Keratinocyte (primary cell): ENCODE measurements at regions not wholly inside any gene's neighbourhood (a gene's known extent, or its start where the extent isn't known, plus 50 kb on each side); places are given as distances from the start of the nearest gene placed in this dataset.

Experiments used
- DNase-seq: peaks from one replicate; pipeline ENCODE4 v3.0.0-alpha.2; 2011; ENCODE audit warnings: low read depth, missing footprints, low spot score
- FAIRE-seq: peaks from 2 replicates; lab custom pipeline; 2011; peaks lifted over from hg19 to GRCh38; lab: Jason Lieb, UNC
- H2AFZ ChIP-seq: 2 replicates; pipeline ENCODE4 v1.6.0; 2012; ENCODE audit warnings: low read length, control low read depth, inconsistent platforms; ENCODE audit not compliant: control insufficient read depth
- H3K27ac ChIP-seq: 2 replicates; pipeline ENCODE4 v1.5.1; 2011; ENCODE audit warnings: low read length; ENCODE audit not compliant: control insufficient read depth, insufficient read depth
- H3K27me3 ChIP-seq: 3 replicates; pipeline ENCODE4 v1.6.0; 2011; ENCODE audit warnings: low read length; ENCODE audit not compliant: control insufficient read depth, insufficient read depth; ENCODE audit errors: extremely low read depth
- H3K36me3 ChIP-seq, 2 experiments: 2 replicates in 1 of 2; 3 replicates in 1 of 2; pipeline ENCODE4 v1.5.1; 2011; ENCODE audit warnings: low read length in 2 of 2, mild to moderate bottlenecking in 1 of 2; ENCODE audit not compliant: control insufficient read depth in 2 of 2, insufficient read depth in 2 of 2; ENCODE audit errors: extremely low read depth in 1 of 2
- H3K4me1 ChIP-seq: 3 replicates; pipeline ENCODE4 v1.5.1; 2011; ENCODE audit warnings: low read length; ENCODE audit not compliant: control insufficient read depth, insufficient read depth; ENCODE audit errors: extremely low read depth
- H3K4me2 ChIP-seq: 3 replicates; pipeline ENCODE4 v1.6.0; 2011; ENCODE audit warnings: low read depth, low read length; ENCODE audit not compliant: control insufficient read depth, insufficient read depth; ENCODE audit errors: extremely low read depth
- H3K4me3 ChIP-seq, 3 experiments: fragments of 200-600 bp in 1 of 3; sonication (generic) in 1 of 3; 2 replicates in 2 of 3; 3 replicates in 1 of 3; pipeline ENCODE4 v1.5.1; 2011 to 2016; ENCODE audit warnings: low read length in 3 of 3, mild to moderate bottlenecking in 3 of 3, control low read depth in 2 of 3, inconsistent platforms in 1 of 3, low read depth in 1 of 3, mixed read lengths in 1 of 3, mixed run types in 1 of 3, moderate library complexity in 1 of 3; ENCODE audit not compliant: control insufficient read depth in 2 of 3, insufficient read depth in 2 of 3; ENCODE audit errors: extremely low read depth in 1 of 3
- H3K79me2 ChIP-seq: 2 replicates; pipeline ENCODE4 v1.6.0; 2012; ENCODE audit warnings: low read length; ENCODE audit not compliant: control insufficient read depth, insufficient read depth
- H3K9ac ChIP-seq: 3 replicates; pipeline ENCODE4 v1.6.0; 2011; ENCODE audit warnings: low read length; ENCODE audit not compliant: control insufficient read depth, insufficient read depth; ENCODE audit errors: extremely low read depth
- H3K9me1 ChIP-seq: 3 replicates; pipeline ENCODE4 v1.6.0; 2011; ENCODE audit warnings: low read length; ENCODE audit not compliant: control insufficient read depth, insufficient read depth; ENCODE audit errors: extremely low read depth
- H3K9me3 ChIP-seq: 2 replicates; pipeline ENCODE4 v1.5.1; 2012; ENCODE audit warnings: low read depth, low read length; ENCODE audit not compliant: control insufficient read depth
- H4K20me1 ChIP-seq: 3 replicates; pipeline ENCODE4 v1.6.0; 2011; ENCODE audit warnings: low read length; ENCODE audit not compliant: control insufficient read depth, insufficient read depth; ENCODE audit errors: extremely low read depth
- EZH2 ChIP-seq: IDR thresholded peaks from one replicate; pipeline ENCODE4 v1.6.1; 2012; ENCODE audit warnings: inconsistent platforms, mild to moderate bottlenecking, low read length, moderate library complexity
- dilution Hi-C: fragments of 300-500 bp; cut with MboI; formaldehyde crosslinking; loops from one replicate; pipeline ENCODE4 v1.7.0; 2020; ENCODE audit warnings: low sequenced_read_pairs; ENCODE audit not compliant: extremely low pct_ligation_motif_present
- TF ChIP-seq, protein P1 (sequence below), 3 experiments: IDR thresholded peaks in 1 of 3; conservative IDR thresholded peaks in 1 of 3; optimal IDR thresholded peaks in 1 of 3; 2 replicates in 2 of 3; 3 replicates in 1 of 3; pipeline versions ENCODE3 to v1.5.1; 2011; ENCODE audit warnings: low read length in 3 of 3, mild to moderate bottlenecking in 3 of 3, moderate library complexity in 2 of 3, control low read depth in 1 of 3, inconsistent platforms in 1 of 3; ENCODE audit not compliant: insufficient read depth in 2 of 3; ENCODE audit errors: extremely low read depth in 1 of 3

DNA sequence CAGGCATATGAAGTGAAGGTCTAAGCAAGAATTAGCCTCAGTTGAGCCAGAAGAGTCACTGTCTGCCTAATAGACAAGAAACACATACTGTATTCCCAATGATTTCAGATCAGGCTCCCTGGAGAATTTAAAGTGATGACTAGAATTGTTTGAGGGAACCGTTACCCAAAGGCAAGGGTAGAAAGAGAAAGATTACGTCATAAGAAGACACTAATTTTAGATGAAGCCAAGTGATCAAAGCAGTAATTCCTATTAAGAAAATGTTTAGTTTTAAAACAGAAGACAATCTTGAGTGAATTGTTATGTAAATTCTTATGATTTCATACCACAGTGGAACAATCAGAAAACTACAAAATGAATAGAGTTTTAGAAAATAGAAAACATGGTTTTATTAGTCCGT, 194.5 kb upstream of the ARSJ start:
- H4K20me1 ChIP-seq: no peaks in the 10 kb centered on the region
- H2AFZ ChIP-seq: no peak overlapping the region
- dilution Hi-C loops: no loop called here
- H3K4me1 ChIP-seq: no peaks in the 10 kb centered on the region
- no peaks in the 10 kb centered on the region for H3K36me3 ChIP-seq
- no peak overlapping the region for H3K9ac ChIP-seq
- H3K79me2 ChIP-seq: no peaks in the 10 kb centered on the region
- no peaks in the 10 kb centered on the region for H3K9me3 ChIP-seq
- no peak overlapping the region for H3K27ac ChIP-seq
- no peaks in the 10 kb centered on the region for H3K27me3 ChIP-seq
- FAIRE-seq (no peak), DNase-seq (no peak)
- no peaks in the 10 kb centered on the region for H3K9me1 ChIP-seq
- no peak overlapping the region for H3K4me2 ChIP-seq
- no peak overlapping the region for H3K4me3 ChIP-seq
- TF ChIP-seq, protein P1, sequence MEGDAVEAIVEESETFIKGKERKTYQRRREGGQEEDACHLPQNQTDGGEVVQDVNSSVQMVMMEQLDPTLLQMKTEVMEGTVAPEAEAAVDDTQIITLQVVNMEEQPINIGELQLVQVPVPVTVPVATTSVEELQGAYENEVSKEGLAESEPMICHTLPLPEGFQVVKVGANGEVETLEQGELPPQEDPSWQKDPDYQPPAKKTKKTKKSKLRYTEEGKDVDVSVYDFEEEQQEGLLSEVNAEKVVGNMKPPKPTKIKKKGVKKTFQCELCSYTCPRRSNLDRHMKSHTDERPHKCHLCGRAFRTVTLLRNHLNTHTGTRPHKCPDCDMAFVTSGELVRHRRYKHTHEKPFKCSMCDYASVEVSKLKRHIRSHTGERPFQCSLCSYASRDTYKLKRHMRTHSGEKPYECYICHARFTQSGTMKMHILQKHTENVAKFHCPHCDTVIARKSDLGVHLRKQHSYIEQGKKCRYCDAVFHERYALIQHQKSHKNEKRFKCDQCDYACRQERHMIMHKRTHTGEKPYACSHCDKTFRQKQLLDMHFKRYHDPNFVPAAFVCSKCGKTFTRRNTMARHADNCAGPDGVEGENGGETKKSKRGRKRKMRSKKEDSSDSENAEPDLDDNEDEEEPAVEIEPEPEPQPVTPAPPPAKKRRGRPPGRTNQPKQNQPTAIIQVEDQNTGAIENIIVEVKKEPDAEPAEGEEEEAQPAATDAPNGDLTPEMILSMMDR (optimal IDR thresholded peaks at IDR 0.05 in 1 of 3, IDR thresholded peaks at IDR 0.05 in 1 of 3, conservative IDR thresholded peaks at IDR 0.05 in 1 of 3; ENCODE audit: extremely low read depth in 1 of 3, insufficient read depth in 2 of 3, low read length in 3 of 3): no peak
- no peak for TF ChIP-seq EZH2

DNA sequence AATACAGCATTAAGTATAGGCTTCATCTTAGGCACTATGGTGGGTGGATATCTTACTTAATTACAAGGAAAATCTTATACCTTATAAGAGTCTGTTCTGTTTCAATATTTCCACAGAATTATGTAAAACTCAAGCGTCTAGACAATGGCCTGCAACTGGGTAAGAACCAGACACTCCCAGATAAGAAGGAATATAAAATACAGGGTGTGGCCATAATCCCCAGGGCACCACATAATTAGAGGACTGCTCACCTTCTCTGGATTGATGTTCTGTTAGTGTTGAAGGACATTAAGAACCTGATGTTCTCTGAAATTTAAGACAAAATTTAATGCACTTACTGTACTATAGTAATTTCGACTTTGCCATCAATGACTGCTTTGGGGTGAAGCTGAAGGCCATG, 198.2 kb upstream of the ARSJ start:
- no peak overlapping the region for H3K27ac ChIP-seq
- H3K27me3 ChIP-seq: no peaks in the 10 kb centered on the region
- no peaks in the 10 kb centered on the region for H3K4me1 ChIP-seq
- H3K9ac ChIP-seq: no peak overlapping the region
- dilution Hi-C loops: no loop called here
- no peak for DNase-seq
- no peak overlapping the region for H2AFZ ChIP-seq
- no peak for FAIRE-seq
- no peaks in the 10 kb centered on the region for H3K79me2 ChIP-seq
- TF ChIP-seq EZH2: no peak
- TF ChIP-seq, protein P1 (optimal IDR thresholded peaks at IDR 0.05 in 1 of 3, IDR thresholded peaks at IDR 0.05 in 1 of 3, conservative IDR thresholded peaks at IDR 0.05 in 1 of 3; ENCODE audit: extremely low read depth in 1 of 3, insufficient read depth in 2 of 3, low read length in 3 of 3): no peak
- H3K36me3 ChIP-seq: no peaks in the 10 kb centered on the region
- no peak overlapping the region for H3K4me3 ChIP-seq
- no peak overlapping the region for H3K4me2 ChIP-seq
- no peaks in the 10 kb centered on the region for H3K9me1 ChIP-seq
- H4K20me1 ChIP-seq: no peaks in the 10 kb centered on the region
- no peaks in the 10 kb centered on the region for H3K9me3 ChIP-seq
